Nephron progenitor cell (in vitro differentiated cells): ENCODE measurements at regions not wholly inside any gene's neighbourhood (a gene's known extent, or its start where the extent isn't known, plus 50 kb on each side); places are given as distances from the start of the nearest gene placed in this dataset.
"Not testable (repeated sequence)": the region's sequence is repeated elsewhere in the genome, so short reads cannot be mapped to it uniquely, and the experiment has no call there.

Experiments used
- DNase-seq: peaks from one replicate; pipeline ENCODE4 v3.0.0; 2021
- H3K27ac Mint-ChIP-seq: 2 replicates; pipeline ENCODE4 v1.8.0; 2021; ENCODE audit warnings: mild to moderate bottlenecking, moderate library complexity, mixed read lengths
- H3K27me3 Mint-ChIP-seq: 2 replicates; pipeline ENCODE4 v1.8.0; 2021; ENCODE audit warnings: mild to moderate bottlenecking, low read depth, mixed read lengths; ENCODE audit not compliant: poor library complexity
- H3K36me3 Mint-ChIP-seq: 2 replicates; pipeline ENCODE4 v1.8.0; 2021; ENCODE audit warnings: low read depth, mixed read lengths
- H3K4me1 Mint-ChIP-seq: 2 replicates; pipeline ENCODE4 v1.8.0; 2021; ENCODE audit warnings: mixed read lengths
- H3K4me3 Mint-ChIP-seq: 2 replicates; pipeline ENCODE4 v1.8.0; 2021; ENCODE audit warnings: mild to moderate bottlenecking, moderate library complexity, mixed read lengths
- H3K9me3 Mint-ChIP-seq: 2 replicates; pipeline ENCODE4 v1.8.0; 2021; ENCODE audit warnings: mild to moderate bottlenecking, moderate library complexity, mixed read lengths
- CTCF ChIP-seq: fragments of 200-600 bp; sonication (generic); IDR thresholded peaks from 2 replicates; pipeline ENCODE4 v1.5.0; 2021; ENCODE audit warnings: antibody characterized with exemption

GRCh38 chr13:80817979-80818378 is 477.1 kb upstream of the SPRY2 start:
- Mint-ChIP-seq H3K27ac (no peak overlapping the region), H3K36me3 (no peaks in the 10 kb centered on the region), H3K27me3 (no peaks in the 10 kb centered on the region), H3K4me3 (no peak overlapping the region), H3K9me3 (peaks cover 23% of the 10 kb centered on the region), H3K4me1 (no peaks in the 10 kb centered on the region)
- no peak for DNase-seq
- TF ChIP-seq CTCF: no peak

GRCh38 chr13:80814541-80814940 is 473.6 kb upstream of the SPRY2 start:
- H3K36me3 Mint-ChIP-seq: no peaks in the 10 kb centered on the region
- no peak overlapping the region for H3K27ac Mint-ChIP-seq
- no peaks in the 10 kb centered on the region for H3K27me3 Mint-ChIP-seq
- no peak overlapping the region for H3K4me3 Mint-ChIP-seq
- peaks cover 30% of the 10 kb centered on the region for H3K9me3 Mint-ChIP-seq
- TF ChIP-seq CTCF: no peak
- no peaks in the 10 kb centered on the region for H3K4me1 Mint-ChIP-seq
- no peak for DNase-seq

- not testable (repeated sequence) for DNase-seq, H3K27ac Mint-ChIP-seq, H3K36me3 Mint-ChIP-seq, H3K4me3 Mint-ChIP-seq, H3K9me3 Mint-ChIP-seq, H3K27me3 Mint-ChIP-seq, H3K4me1 Mint-ChIP-seq
These were observed 469.4 kb upstream of the SPRY2 start for GRCh38 chr13:80810294-80810693.

- H3K27ac Mint-ChIP-seq: no peak overlapping the region
- DNase-seq: no peak
These were observed 462.0 kb upstream of the SPRY2 start for GRCh38 chr13:80802946-80803345.

GRCh38 chr13:80798576-80799133 is 457.7 kb upstream of the SPRY2 start:
- H3K9me3 Mint-ChIP-seq: no peaks in the 10 kb centered on the region
- no peak for TF ChIP-seq CTCF
- no peak overlapping the region for H3K4me3 Mint-ChIP-seq
- no peaks in the 10 kb centered on the region for H3K36me3 Mint-ChIP-seq
- H3K27me3 Mint-ChIP-seq: no peaks in the 10 kb centered on the region
- H3K27ac Mint-ChIP-seq: no peak overlapping the region
- no peaks in the 10 kb centered on the region for H3K4me1 Mint-ChIP-seq
- DNase-seq: no peak

More at GRCh38 chr13:80802946-80803345, 462.0 kb upstream of the SPRY2 start:
- Mint-ChIP-seq H3K9me3 (no peaks in the 10 kb centered on the region), H3K4me1 (no peaks in the 10 kb centered on the region), H3K27me3 (no peaks in the 10 kb centered on the region), H3K36me3 (no peaks in the 10 kb centered on the region), H3K4me3 (no peak overlapping the region)
- no peak for TF ChIP-seq CTCF

GRCh38 chr13:80787604-80788003 is 446.7 kb upstream of the SPRY2 start:
- TF ChIP-seq CTCF: no peak
- Mint-ChIP-seq H3K4me3 (no peak overlapping the region), H3K9me3 (no peaks in the 10 kb centered on the region), H3K27ac (no peak overlapping the region), H3K27me3 (peaks cover 6% of the 10 kb centered on the region), H3K36me3 (no peaks in the 10 kb centered on the region), H3K4me1 (peaks cover 20% of the 10 kb centered on the region)
- no peak for DNase-seq
